H1 (cell line): ENCODE measurements at regions not wholly inside any gene's neighbourhood (a gene's known extent, or its start where the extent isn't known, plus 50 kb on each side); places are given as distances from the start of the nearest gene placed in this dataset.

Experiments
- CTCF ChIA-PET: fragments of 300-600 bp; sonication (Branson Sonifier 250); formaldehyde crosslinking; loops from one replicate; lab custom pipeline; 2021; ENCODE audit not compliant: partially characterized antibody; lab: Charles Lee
- POLR2A ChIA-PET: fragments of 300-600 bp; sonication (Branson Sonifier 250); formaldehyde crosslinking; loops from one replicate; lab custom pipeline; 2021; ENCODE audit warnings: inconsistent platforms; ENCODE audit not compliant: partially characterized antibody; lab: Charles Lee
- DNase-seq, 2 experiments: peaks; one replicate each; pipeline versions ENCODE4 v3.0.0 to v3.0.0-alpha.2; 2010 to 2022; ENCODE audit warnings: low spot score in 2 of 2, low read depth in 1 of 2, mixed read lengths in 1 of 2
- FAIRE-seq: peaks from 2 replicates; lab custom pipeline; 2011; peaks lifted over from hg19 to GRCh38; lab: Jason Lieb, UNC
- H2AFZ ChIP-seq: 2 replicates; pipeline ENCODE4 v1.8.1; 2012; ENCODE audit warnings: low read length, inconsistent platforms
- H2AK5ac ChIP-seq: 2 replicates; pipeline ENCODE4 v1.6.1; 2013; ENCODE audit warnings: low read depth, low read length
- H2BK120ac ChIP-seq: replicated peaks from 2 replicates; pipeline ENCODE3; 2013; ENCODE audit warnings: low read depth, low read length, inconsistent platforms
- H2BK12ac ChIP-seq: 2 replicates; pipeline ENCODE4 v1.6.1; 2013; ENCODE audit warnings: low read depth, low read length
- H2BK15ac ChIP-seq: 2 replicates; pipeline ENCODE4 v1.6.1; 2013; ENCODE audit warnings: low read length
- H2BK20ac ChIP-seq: 2 replicates; pipeline ENCODE4 v1.6.1; 2013; ENCODE audit warnings: low read length
- H2BK5ac ChIP-seq: 2 replicates; pipeline ENCODE4 v1.6.1; 2013; ENCODE audit warnings: low read depth, low read length
- H3K14ac ChIP-seq: 2 replicates; pipeline ENCODE4 v1.6.1; 2013; ENCODE audit warnings: inconsistent platforms; ENCODE audit not compliant: insufficient read length
- H3K18ac ChIP-seq: 2 replicates; pipeline ENCODE4 v1.6.1; 2013; ENCODE audit warnings: low read length; ENCODE audit errors: extremely low read depth
- H3K23ac ChIP-seq: 2 replicates; pipeline ENCODE4 v1.6.1; 2013; ENCODE audit warnings: inconsistent platforms; ENCODE audit not compliant: insufficient read length
- H3K23me2 ChIP-seq: 2 replicates; pipeline ENCODE4 v1.6.1; 2013; ENCODE audit warnings: low read depth, low read length
- H3K27ac ChIP-seq: 2 replicates; pipeline ENCODE4 v1.6.1; 2011; ENCODE audit warnings: low read depth, low read length, inconsistent platforms
- H3K27me3 ChIP-seq, 4 experiments: replicated peaks in 1 of 4; 1 replicate in 1 of 4; 2 replicates in 3 of 4; pipeline versions ENCODE4 v1.6.1 to v1.8.1; 2011 to 2013; ENCODE audit warnings: low read length in 3 of 4, mild to moderate bottlenecking in 3 of 4, inconsistent platforms in 2 of 4, mixed read lengths in 2 of 4, moderate library complexity in 1 of 4; ENCODE audit not compliant: control insufficient read depth in 3 of 4, insufficient read depth in 3 of 4; ENCODE audit errors: extremely low read depth in 1 of 4
- H3K36me3 ChIP-seq, 4 experiments: 2 replicates each; pipeline versions ENCODE4 v1.6.1 to v1.8.1; 2011 to 2013; ENCODE audit warnings: mild to moderate bottlenecking in 4 of 4, low read length in 3 of 4, moderate library complexity in 2 of 4, control low read depth in 1 of 4, inconsistent platforms in 1 of 4; ENCODE audit not compliant: insufficient read depth in 4 of 4, control insufficient read depth in 2 of 4
- H3K4ac ChIP-seq: replicated peaks from 2 replicates; pipeline ENCODE3; 2013; ENCODE audit warnings: low read length, low read depth, mixed read lengths, inconsistent platforms; ENCODE audit not compliant: insufficient read length
- H3K4me1 ChIP-seq, 4 experiments: replicated peaks in 1 of 4; 1 replicate in 1 of 4; 2 replicates in 3 of 4; pipeline versions ENCODE4 v1.6.1 to v1.8.1; 2011 to 2013; ENCODE audit warnings: low read length in 3 of 4, inconsistent platforms in 2 of 4, mixed read lengths in 1 of 4; ENCODE audit not compliant: insufficient read depth in 4 of 4, control insufficient read depth in 3 of 4
- H3K4me2 ChIP-seq, 2 experiments: 2 replicates each; pipeline versions ENCODE4 v1.6.1 to v1.8.1; 2011 to 2013; ENCODE audit warnings: low read depth in 2 of 2, low read length in 2 of 2, control low read depth in 1 of 2, inconsistent platforms in 1 of 2, mild to moderate bottlenecking in 1 of 2; ENCODE audit not compliant: insufficient read depth in 1 of 2
- H3K4me3 ChIP-seq, 4 experiments: fragments of 200-600, 300-600 bp in 1 of 4; sonication (generic), shearing (Covaris generic), sonication (Bioruptor Twin) in 1 of 4; 2 replicates each; pipeline versions ENCODE4 v1.5.1 to v1.8.1; 2011 to 2016; ENCODE audit warnings: low read length in 4 of 4, low read depth in 3 of 4, control low read depth in 2 of 4, inconsistent platforms in 2 of 4, mild to moderate bottlenecking in 2 of 4, mixed read lengths in 1 of 4, moderate library complexity in 1 of 4; ENCODE audit not compliant: insufficient read depth in 2 of 4; ENCODE audit errors: extremely low read depth in 1 of 4
- H3K56ac ChIP-seq: replicated peaks from 2 replicates; pipeline ENCODE3; 2013; ENCODE audit warnings: low read depth, mild to moderate bottlenecking, mixed read lengths, low read length, inconsistent platforms; ENCODE audit not compliant: insufficient read length
- H3K79me1 ChIP-seq: 2 replicates; pipeline ENCODE4 v1.6.1; 2013; ENCODE audit warnings: low read depth, low read length, control low read depth
- H3K79me2 ChIP-seq, 2 experiments: 2 replicates each; pipeline versions ENCODE4 v1.6.1 to v1.8.1; 2012 to 2013; ENCODE audit warnings: low read length in 2 of 2, mild to moderate bottlenecking in 2 of 2, inconsistent platforms in 1 of 2; ENCODE audit not compliant: insufficient read depth in 2 of 2, control insufficient read depth in 1 of 2
- H3K9ac ChIP-seq, 4 experiments: replicated peaks in 1 of 4; 1 replicate in 1 of 4; 2 replicates in 3 of 4; pipeline versions ENCODE4 v1.6.1 to v1.8.1; 2011 to 2013; ENCODE audit warnings: low read depth in 3 of 4, low read length in 3 of 4, control low read depth in 2 of 4, mild to moderate bottlenecking in 2 of 4, moderate library complexity in 2 of 4, inconsistent platforms in 1 of 4; ENCODE audit errors: extremely low read depth in 1 of 4
- H3K9me3 ChIP-seq, 2 experiments: 2 replicates each; pipeline versions ENCODE4 v1.6.1 to v1.8.1; 2012 to 2013; ENCODE audit warnings: mild to moderate bottlenecking in 2 of 2, moderate library complexity in 2 of 2, control low read depth in 1 of 2, inconsistent platforms in 1 of 2, low read depth in 1 of 2, low read length in 1 of 2, mixed read lengths in 1 of 2; ENCODE audit not compliant: insufficient read depth in 2 of 2
- H4K20me1 ChIP-seq, 2 experiments: replicated peaks in 1 of 2; 2 replicates each; pipeline versions ENCODE3 to v1.8.1; 2011 to 2013; ENCODE audit warnings: inconsistent platforms in 2 of 2, low read length in 2 of 2, mild to moderate bottlenecking in 1 of 2; ENCODE audit not compliant: insufficient read depth in 2 of 2, control insufficient read depth in 1 of 2
- H4K5ac ChIP-seq: 2 replicates; pipeline ENCODE4 v1.6.1; 2013; ENCODE audit warnings: low read length, low read depth, mixed read lengths, inconsistent platforms; ENCODE audit not compliant: insufficient read length
- H4K8ac ChIP-seq: 2 replicates; pipeline ENCODE4 v1.8.0; 2013; ENCODE audit warnings: mild to moderate bottlenecking, moderate library complexity, low read length, inconsistent platforms; ENCODE audit not compliant: insufficient read depth; ENCODE audit errors: extremely low read depth
- H4K91ac ChIP-seq: replicated peaks from 2 replicates; pipeline ENCODE3; 2013; ENCODE audit warnings: low read length, mixed read lengths, inconsistent platforms; ENCODE audit not compliant: insufficient read length
- TCF12 ChIP-seq: IDR thresholded peaks from 2 replicates; pipeline ENCODE4 v1.6.1; 2011; ENCODE audit warnings: low read depth, mild to moderate bottlenecking, low read length
- WGBS, 2 experiments: shearing (Covaris generic) in 1 of 2; methylation state at CpG; one replicate each; pipeline versions ENCODE4 v1.1.6 to v1.1.7; 2013 to 2015; ENCODE audit warnings: low lambda C conversion rate in 2 of 2, mixed read lengths in 2 of 2, inconsistent platforms in 1 of 2, low coverage in 1 of 2, missing lambda C conversion rate in 1 of 2; ENCODE audit not compliant: insufficient replicate concordance in 2 of 2, insufficient coverage in 1 of 2, insufficient read length in 1 of 2; ENCODE audit errors: extremely low coverage in 1 of 2, missing lambda C conversion rate in 1 of 2; 5-methylcytosine and 5-hydroxymethylcytosine counted together

DNA sequence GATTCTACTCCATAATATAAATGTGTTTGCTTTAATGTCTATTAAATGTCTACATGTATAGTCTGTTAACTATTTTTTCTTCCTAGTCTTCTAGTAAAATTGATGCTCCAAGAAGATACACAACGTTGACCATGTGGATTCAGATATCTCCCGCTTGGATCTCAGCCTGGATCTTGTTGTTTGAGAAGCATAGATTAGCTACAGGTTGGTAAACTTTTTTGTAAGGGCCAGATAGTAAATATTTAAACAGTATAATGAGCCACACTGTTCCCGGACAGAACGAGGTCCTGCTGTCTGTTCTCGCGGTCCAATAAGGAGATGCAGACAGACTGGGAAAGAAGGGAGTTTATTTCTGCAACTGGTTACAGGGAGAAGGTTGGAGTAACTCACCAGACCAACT is 86.2 kb upstream of the IL12B start:
- H3K36me3 ChIP-seq: no peaks in the 10 kb centered on the region
- DNase-seq (no peak), FAIRE-seq (no peak)
- no peaks in the 10 kb centered on the region for H3K79me2 ChIP-seq
- H3K27ac ChIP-seq: no peak overlapping the region
- no peak overlapping the region for H4K91ac ChIP-seq
- no peak overlapping the region for H2BK15ac ChIP-seq
- no peak overlapping the region for H4K5ac ChIP-seq
- H2AK5ac ChIP-seq: no peak overlapping the region
- no peaks in the 10 kb centered on the region for H3K9me3 ChIP-seq
- H3K56ac ChIP-seq: no peak overlapping the region
- H3K4me1 ChIP-seq: peaks cover 0 to 5% (median 3%) of the 10 kb centered on the region in 4 experiments; a peak in 3 of 7 replicates
- no peak overlapping the region for H3K4ac ChIP-seq
- H3K27me3 ChIP-seq: no peaks in the 10 kb centered on the region
- H2BK120ac ChIP-seq: no peak overlapping the region
- H3K79me1 ChIP-seq: no peaks in the 10 kb centered on the region
- H2AFZ ChIP-seq: no peak overlapping the region
- no peaks in the 10 kb centered on the region for H4K20me1 ChIP-seq
- 96% methylated on average over 6 of the region's 6 CpGs; no CpG with 5 or more reads in 1 of the 2 experiments for WGBS, 2 experiments
- H4K8ac ChIP-seq: no peak overlapping the region
- H2BK12ac ChIP-seq: no peak overlapping the region
- no peak overlapping the region for H3K4me3 ChIP-seq
- POLR2A ChIA-PET: no interaction called here
- no peak overlapping the region for H2BK5ac ChIP-seq
- no peak overlapping the region for H3K9ac ChIP-seq
- no peak overlapping the region for H3K23ac ChIP-seq
- no peak overlapping the region for H3K4me2 ChIP-seq
- no peak for TF ChIP-seq TCF12
- H3K14ac ChIP-seq: no peak overlapping the region
- CTCF ChIA-PET: no interaction called here
- H3K23me2 ChIP-seq: no peaks in the 10 kb centered on the region
- H2BK20ac ChIP-seq: no peak overlapping the region
- H3K18ac ChIP-seq: no peak overlapping the region
